HEK293 (cell line): ENCODE measurements at regions not wholly inside any gene's neighbourhood (a gene's known extent, or its start where the extent isn't known, plus 50 kb on each side); places are given as distances from the start of the nearest gene placed in this dataset.

ENCODE experiments used
- CTCF ChIP-seq: fragments of 450-650 bp; formaldehyde crosslinking; IDR thresholded peaks from 2 replicates; pipeline ENCODE4 v1.5.1; 2016; ENCODE audit warnings: missing biosample characterization, missing genetic modification characterization
- HOXD13 ChIP-seq: sonication (generic); formaldehyde crosslinking; IDR thresholded peaks from 2 replicates; pipeline ENCODE4 v1.8.0; 2022; ENCODE audit warnings: missing genetic modification reagents, borderline replicate concordance
- MYNN ChIP-seq: fragments of 450-650 bp; formaldehyde crosslinking; IDR thresholded peaks from 2 replicates; pipeline ENCODE4 v1.5.1; 2016; ENCODE audit warnings: missing biosample characterization, missing genetic modification characterization, borderline replicate concordance
- PRDM6 ChIP-seq: fragments of 450-650 bp; formaldehyde crosslinking; IDR thresholded peaks from 2 replicates; pipeline ENCODE4 v1.5.1; 2017; ENCODE audit warnings: missing biosample characterization, missing genetic modification characterization
- RBAK ChIP-seq: fragments of 450-650 bp; formaldehyde crosslinking; IDR thresholded peaks from 2 replicates; pipeline ENCODE4 v1.5.1; 2016; ENCODE audit warnings: missing biosample characterization, missing genetic modification characterization
- ZBTB21 ChIP-seq: fragments of 450-650 bp; formaldehyde crosslinking; IDR thresholded peaks from 2 replicates; pipeline ENCODE4 v1.5.1; 2017; ENCODE audit warnings: missing biosample characterization, missing genetic modification characterization
- ZNF768 ChIP-seq: fragments of 450-650 bp; formaldehyde crosslinking; IDR thresholded peaks from 2 replicates; pipeline ENCODE4 v1.5.1; 2018; ENCODE audit warnings: missing biosample characterization, mild to moderate bottlenecking, missing genetic modification characterization
- TF ChIP-seq, protein P1 (sequence below): fragments of 450-650 bp; formaldehyde crosslinking; IDR thresholded peaks from 2 replicates; pipeline ENCODE4 v1.5.1; 2016; ENCODE audit warnings: missing biosample characterization, missing genetic modification characterization, low read depth
- TF ChIP-seq, protein P2 (sequence below): fragments of 450-650 bp; formaldehyde crosslinking; IDR thresholded peaks from 2 replicates; pipeline ENCODE4 v1.5.1; 2016; ENCODE audit warnings: missing biosample characterization, missing genetic modification characterization, low read depth

DNA sequence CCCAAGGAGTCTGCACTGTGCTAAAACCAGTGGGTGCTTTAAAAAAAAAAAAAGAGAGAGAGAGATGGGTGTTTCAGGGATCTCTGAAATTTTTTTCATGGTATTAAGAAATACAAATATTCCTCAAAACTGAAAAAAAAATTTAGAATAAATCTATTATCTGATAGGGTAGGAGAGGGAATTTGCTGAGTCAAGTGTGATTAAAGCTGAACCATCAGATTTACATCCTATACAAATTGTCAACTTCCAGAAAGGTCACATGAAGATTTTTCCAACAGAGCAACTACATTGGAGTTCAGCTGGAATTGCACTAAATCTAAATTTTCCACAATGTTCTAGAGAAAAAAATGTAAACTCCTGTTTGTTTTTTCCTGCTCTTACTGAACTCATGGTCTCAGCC lies 79.3 kb upstream of the DSCAM start:
- TF ChIP-seq HOXD13 (CRISPR knock-in tag): no peak
- TF ChIP-seq PRDM6 (tag by site-specific recombination): no peak
- TF ChIP-seq, protein P1, sequence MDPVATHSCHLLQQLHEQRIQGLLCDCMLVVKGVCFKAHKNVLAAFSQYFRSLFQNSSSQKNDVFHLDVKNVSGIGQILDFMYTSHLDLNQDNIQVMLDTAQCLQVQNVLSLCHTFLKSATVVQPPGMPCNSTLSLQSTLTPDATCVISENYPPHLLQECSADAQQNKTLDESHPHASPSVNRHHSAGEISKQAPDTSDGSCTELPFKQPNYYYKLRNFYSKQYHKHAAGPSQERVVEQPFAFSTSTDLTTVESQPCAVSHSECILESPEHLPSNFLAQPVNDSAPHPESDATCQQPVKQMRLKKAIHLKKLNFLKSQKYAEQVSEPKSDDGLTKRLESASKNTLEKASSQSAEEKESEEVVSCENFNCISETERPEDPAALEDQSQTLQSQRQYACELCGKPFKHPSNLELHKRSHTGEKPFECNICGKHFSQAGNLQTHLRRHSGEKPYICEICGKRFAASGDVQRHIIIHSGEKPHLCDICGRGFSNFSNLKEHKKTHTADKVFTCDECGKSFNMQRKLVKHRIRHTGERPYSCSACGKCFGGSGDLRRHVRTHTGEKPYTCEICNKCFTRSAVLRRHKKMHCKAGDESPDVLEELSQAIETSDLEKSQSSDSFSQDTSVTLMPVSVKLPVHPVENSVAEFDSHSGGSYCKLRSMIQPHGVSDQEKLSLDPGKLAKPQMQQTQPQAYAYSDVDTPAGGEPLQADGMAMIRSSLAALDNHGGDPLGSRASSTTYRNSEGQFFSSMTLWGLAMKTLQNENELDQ: no peak
- no peak for TF ChIP-seq ZBTB21
- TF ChIP-seq CTCF (tag by site-specific recombination): no peak
- TF ChIP-seq MYNN: no peak
- TF ChIP-seq, protein P2, sequence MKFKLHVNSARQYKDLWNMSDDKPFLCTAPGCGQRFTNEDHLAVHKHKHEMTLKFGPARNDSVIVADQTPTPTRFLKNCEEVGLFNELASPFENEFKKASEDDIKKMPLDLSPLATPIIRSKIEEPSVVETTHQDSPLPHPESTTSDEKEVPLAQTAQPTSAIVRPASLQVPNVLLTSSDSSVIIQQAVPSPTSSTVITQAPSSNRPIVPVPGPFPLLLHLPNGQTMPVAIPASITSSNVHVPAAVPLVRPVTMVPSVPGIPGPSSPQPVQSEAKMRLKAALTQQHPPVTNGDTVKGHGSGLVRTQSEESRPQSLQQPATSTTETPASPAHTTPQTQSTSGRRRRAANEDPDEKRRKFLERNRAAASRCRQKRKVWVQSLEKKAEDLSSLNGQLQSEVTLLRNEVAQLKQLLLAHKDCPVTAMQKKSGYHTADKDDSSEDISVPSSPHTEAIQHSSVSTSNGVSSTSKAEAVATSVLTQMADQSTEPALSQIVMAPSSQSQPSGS: no peak
- TF ChIP-seq ZNF768: no peak
- TF ChIP-seq RBAK: no peak
